ENCODE measurements at regions not wholly inside any gene's neighbourhood (a gene's known extent, or its start where the extent isn't known, plus 50 kb on each side); places are given as distances from the start of the nearest gene placed in this dataset.

DNA sequence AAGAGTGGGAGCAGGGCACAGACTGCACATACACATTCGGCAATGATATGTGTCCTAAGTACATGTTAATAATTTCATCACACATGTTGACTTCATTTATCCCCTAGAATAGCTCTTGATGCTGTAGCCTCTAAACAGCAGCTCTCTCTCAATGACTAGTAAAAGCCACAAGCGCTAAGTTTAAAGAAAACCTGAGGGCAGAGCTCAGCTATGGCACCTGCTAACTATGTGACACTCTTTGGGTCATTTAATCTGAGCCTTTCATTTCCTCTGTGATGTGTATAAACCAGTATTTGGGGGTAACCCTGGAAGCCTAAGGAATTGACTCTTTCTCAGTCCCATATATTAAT lies 140.6 kb upstream of the MOCS2 start:
- no peak for TF ChIP-seq CTCF (IDR thresholded peaks at IDR 0.05)
- H3K4me3 Mint-ChIP-seq: no peak overlapping the region
- no peaks in the 10 kb centered on the region for H3K36me3 Mint-ChIP-seq (ENCODE audit: low read depth)
- no peak overlapping the region for H3K27ac Mint-ChIP-seq
- peaks cover 4% of the 10 kb centered on the region for H3K27me3 Mint-ChIP-seq
- POLR2A ChIA-PET: no interaction called here
- no peak for DNase-seq
- CTCF ChIA-PET: interaction anchor here (1.5 kb wide), 1 partner anchor 12 kb away, joined by 5 read pairs; no protein-coding TSS in a partner anchor
- no peak for ATAC-seq
- no peaks in the 10 kb centered on the region for H3K9me3 Mint-ChIP-seq
- intact Hi-C loops (cut with micrococcal nuclease): no loop called here
- no peaks in the 10 kb centered on the region for H3K4me1 Mint-ChIP-seq (ENCODE audit: low read depth)

DNA sequence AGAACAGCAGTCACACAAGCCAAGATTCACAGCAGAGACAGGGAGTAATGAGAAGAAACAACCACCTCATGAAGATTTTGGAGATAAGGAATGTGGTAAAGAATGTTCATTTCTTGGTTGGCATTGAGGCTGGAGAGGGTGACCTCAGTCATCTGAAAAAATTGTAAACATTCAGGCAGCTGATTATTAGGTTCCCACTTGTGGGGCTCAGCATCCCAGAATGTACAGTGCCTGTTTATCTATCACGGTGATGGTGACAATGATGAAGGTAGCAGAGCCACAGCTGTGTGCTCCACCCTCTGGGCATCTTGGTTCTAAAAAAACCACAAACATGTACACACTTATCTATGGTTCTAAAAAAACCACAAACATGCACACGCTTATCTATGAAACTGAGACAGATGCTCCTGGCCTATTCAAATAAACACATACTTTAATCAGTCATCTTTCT lies 143.9 kb upstream of the MOCS2 start:
- Mint-ChIP-seq H3K4me1 (ENCODE audit: low read depth) (no peaks in the 10 kb centered on the region), H3K9me3 (no peaks in the 10 kb centered on the region), H3K27me3 (peaks cover 4% of the 10 kb centered on the region), H3K4me3 (no peak overlapping the region), H3K27ac (no peak overlapping the region), H3K36me3 (ENCODE audit: low read depth) (no peaks in the 10 kb centered on the region)
- no peak for ATAC-seq
- POLR2A ChIA-PET: no interaction called here
- CTCF ChIA-PET: no interaction called here
- no peak for TF ChIP-seq CTCF (IDR thresholded peaks at IDR 0.05)
- intact Hi-C loops (cut with micrococcal nuclease): no loop called here
- DNase-seq: no peak

DNA sequence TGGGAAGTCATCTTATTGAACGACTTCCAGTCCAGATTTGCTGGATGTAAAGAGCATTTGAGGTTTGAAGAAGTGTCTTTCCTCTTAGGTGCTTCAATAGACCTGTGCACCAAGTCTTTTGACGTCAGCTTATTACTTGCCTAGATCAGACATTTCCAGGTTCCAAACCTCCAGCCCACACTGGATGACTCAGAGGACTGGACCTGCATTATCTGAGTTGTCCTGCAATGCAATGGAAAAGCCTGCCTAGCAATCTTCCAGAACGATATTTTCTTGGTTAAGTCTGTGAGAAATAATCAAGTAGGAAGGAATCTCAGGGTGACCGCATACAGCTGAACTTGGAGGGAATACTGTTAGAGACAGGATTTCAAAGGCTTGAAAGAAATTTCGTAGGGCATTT lies 147.2 kb upstream of the MOCS2 start:
- peaks cover 4% of the 10 kb centered on the region for H3K27me3 Mint-ChIP-seq
- no peak for TF ChIP-seq CTCF (IDR thresholded peaks at IDR 0.05)
- H3K27ac Mint-ChIP-seq: no peak overlapping the region
- H3K36me3 Mint-ChIP-seq (ENCODE audit: low read depth): no peaks in the 10 kb centered on the region
- ChIA-PET CTCF (no interaction called here), POLR2A (no interaction called here)
- H3K9me3 Mint-ChIP-seq: no peaks in the 10 kb centered on the region
- DNase-seq: no peak
- no peak for ATAC-seq
- H3K4me3 Mint-ChIP-seq: no peak overlapping the region
- H3K4me1 Mint-ChIP-seq (ENCODE audit: low read depth): no peaks in the 10 kb centered on the region
- intact Hi-C loops (cut with micrococcal nuclease): no loop called here

DNA sequence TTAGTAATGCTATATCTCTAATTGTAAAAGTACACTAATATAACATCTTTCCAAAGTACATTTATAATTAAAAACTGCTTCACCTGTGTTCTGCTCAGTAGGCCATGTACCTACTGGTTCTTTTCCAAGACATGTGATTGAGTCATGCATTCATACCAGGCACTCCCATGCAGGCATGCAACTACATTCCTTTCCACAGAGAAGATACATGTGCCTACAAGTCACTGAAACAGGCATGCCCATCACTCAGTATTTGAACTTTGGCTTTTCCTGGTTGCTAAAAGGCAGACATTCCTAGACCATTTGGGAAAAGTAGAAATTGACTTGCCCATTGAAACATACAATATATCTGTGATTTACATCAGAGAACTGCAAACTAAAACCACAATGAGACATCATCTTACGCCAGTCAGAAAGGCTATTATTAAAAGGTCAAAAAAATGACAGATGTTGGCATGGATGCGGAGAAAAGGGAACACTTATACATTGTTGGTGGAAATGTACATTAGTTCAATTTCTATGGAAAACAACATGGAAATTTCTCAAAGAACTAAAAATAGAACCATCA lies 148.3 kb upstream of the MOCS2 start:
- Mint-ChIP-seq H3K4me3 (no peak overlapping the region), H3K27me3 (peaks cover 4% of the 10 kb centered on the region), H3K9me3 (no peaks in the 10 kb centered on the region), H3K27ac (no peak overlapping the region), H3K4me1 (ENCODE audit: low read depth) (no peaks in the 10 kb centered on the region), H3K36me3 (ENCODE audit: low read depth) (no peaks in the 10 kb centered on the region)
- ChIA-PET CTCF (no interaction called here), POLR2A (no interaction called here)
- DNase-seq (no peak), ATAC-seq (no peak)
- TF ChIP-seq CTCF (IDR thresholded peaks at IDR 0.05): no peak
- intact Hi-C loops (cut with micrococcal nuclease): no loop called here

DNA sequence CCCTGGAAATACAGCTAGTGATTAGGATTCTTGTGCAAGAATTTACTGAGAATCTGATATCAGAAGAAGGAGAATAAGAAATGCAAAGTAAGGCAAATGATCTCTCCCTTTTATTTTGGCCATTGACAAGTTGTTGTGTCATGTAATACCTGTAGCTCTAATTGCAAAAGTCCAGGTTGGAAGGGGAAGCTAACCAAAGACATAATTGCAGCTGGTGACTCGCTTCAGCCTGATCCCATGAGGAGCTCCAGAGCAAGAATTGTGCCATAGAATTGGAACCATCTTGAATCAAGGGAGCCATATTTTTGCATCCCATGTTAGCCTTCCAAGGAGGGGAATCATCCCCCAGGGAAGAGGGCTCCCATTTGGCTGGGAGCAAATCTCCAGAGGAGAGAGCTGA lies 149.6 kb upstream of the MOCS2 start:
- H3K9me3 Mint-ChIP-seq: no peaks in the 10 kb centered on the region
- CTCF ChIA-PET: no interaction called here
- H3K4me3 Mint-ChIP-seq: no peak overlapping the region
- DNase-seq (no peak), ATAC-seq (no peak)
- H3K36me3 Mint-ChIP-seq (ENCODE audit: low read depth): no peaks in the 10 kb centered on the region
- POLR2A ChIA-PET: no interaction called here
- H3K27me3 Mint-ChIP-seq: peaks cover 4% of the 10 kb centered on the region
- no peak for TF ChIP-seq CTCF (IDR thresholded peaks at IDR 0.05)
- H3K4me1 Mint-ChIP-seq (ENCODE audit: low read depth): no peaks in the 10 kb centered on the region
- intact Hi-C loops (cut with micrococcal nuclease): no loop called here
- no peak overlapping the region for H3K27ac Mint-ChIP-seq

All from activated CD8-positive, alpha-beta T cell treated with anti-CD3 and anti-CD28 coated beads for 36 hours (primary cell).